AG09309 (cell line): ENCODE measurements at regions not wholly inside any gene's neighbourhood (a gene's known extent, or its start where the extent isn't known, plus 50 kb on each side); places are given as distances from the start of the nearest gene placed in this dataset.
"Not testable (repeated sequence)": the region's sequence is repeated elsewhere in the genome, so short reads cannot be mapped to it uniquely, and the experiment has no call there.

Experiments
- DNase-seq: peaks from one replicate; pipeline ENCODE4 v3.0.0-alpha.2; 2010; ENCODE audit warnings: low read depth
- H3K4me3 ChIP-seq: 2 replicates; pipeline ENCODE4 v1.5.1; 2011; ENCODE audit warnings: mild to moderate bottlenecking, low read depth, low read length, moderate library complexity; ENCODE audit not compliant: control insufficient read depth
- CTCF ChIP-seq: IDR thresholded peaks from 2 replicates; pipeline ENCODE4 v1.5.1; 2011; ENCODE audit warnings: mild to moderate bottlenecking, low read depth, low read length, inconsistent platforms; ENCODE audit not compliant: insufficient read depth, control insufficient read depth; ENCODE audit errors: missing control alignments

- DNase-seq = no peak
- H3K4me3 ChIP-seq = no peak overlapping the region
- no peak for TF ChIP-seq CTCF
These were observed 75.7 kb upstream of the ZNF169 start for GRCh38 chr9:94183240-94183999.

GRCh38 chr9:94188246-94188645 is 70.9 kb upstream of the ZNF169 start:
- TF ChIP-seq CTCF = no peak
- no peak overlapping the region for H3K4me3 ChIP-seq
- no peak for DNase-seq

GRCh38 chr9:94191706-94192105 is 67.4 kb upstream of the ZNF169 start:
- not testable (repeated sequence) for DNase-seq, H3K4me3 ChIP-seq

- TF ChIP-seq CTCF = no peak
- no peak for DNase-seq
- H3K4me3 ChIP-seq = no peak overlapping the region
These were observed 60.7 kb upstream of the ZNF169 start for GRCh38 chr9:94198414-94198813.

GRCh38 chr9:94199776-94200175 is 59.3 kb upstream of the ZNF169 start:
- no peak for TF ChIP-seq CTCF
- H3K4me3 ChIP-seq = no peak overlapping the region
- DNase-seq = no peak

- no peak for DNase-seq
- TF ChIP-seq CTCF = no peak
- H3K4me3 ChIP-seq = no peak overlapping the region
These were observed 54.9 kb upstream of the ZNF169 start for GRCh38 chr9:94204174-94204573.

- DNase-seq = no peak
- H3K4me3 ChIP-seq = no peak overlapping the region
- no peak for TF ChIP-seq CTCF
These were observed 51.3 kb upstream of the ZNF169 start for GRCh38 chr9:94207781-94208180.
